H9 (cell line): ENCODE measurements at regions not wholly inside any gene's neighbourhood (a gene's known extent, or its start where the extent isn't known, plus 50 kb on each side); places are given as distances from the start of the nearest gene placed in this dataset.

Experiments
- DNase-seq: peaks from one replicate; pipeline ENCODE4 v3.0.0-alpha.2; 2017
- H2AFZ ChIP-seq: one replicate; pipeline ENCODE4 v1.6.1; 2013; ENCODE audit warnings: mild to moderate bottlenecking, low read length, control low read depth, moderate library complexity
- H2AK5ac ChIP-seq: 2 replicates; pipeline ENCODE4 v1.6.1; 2013; ENCODE audit warnings: low read length, control low read depth, mixed read lengths; ENCODE audit not compliant: insufficient read length
- H2BK120ac ChIP-seq: one replicate; pipeline ENCODE4 v1.6.1; 2013; ENCODE audit warnings: low read depth, mild to moderate bottlenecking, low read length, control low read depth, inconsistent platforms; ENCODE audit not compliant: poor library complexity, severe bottlenecking
- H2BK12ac ChIP-seq: 2 replicates; pipeline ENCODE4 v1.6.1; 2013; ENCODE audit warnings: low read length, control low read depth, mixed read lengths, low read depth; ENCODE audit not compliant: insufficient read length
- H2BK15ac ChIP-seq: 2 replicates; pipeline ENCODE4 v1.6.1; 2013; ENCODE audit warnings: low read depth, low read length, control low read depth
- H2BK20ac ChIP-seq: one replicate; pipeline ENCODE4 v1.6.1; 2013; ENCODE audit warnings: low read depth, mild to moderate bottlenecking, low read length, control low read depth, inconsistent platforms; ENCODE audit not compliant: poor library complexity, severe bottlenecking
- H2BK5ac ChIP-seq: 2 replicates; pipeline ENCODE4 v1.6.1; 2013; ENCODE audit warnings: low read length, control low read depth, mixed read lengths; ENCODE audit not compliant: insufficient read length
- H3K14ac ChIP-seq: 2 replicates; pipeline ENCODE4 v1.6.1; 2013; ENCODE audit warnings: low read length, control low read depth; ENCODE audit not compliant: insufficient read depth
- H3K18ac ChIP-seq: 2 replicates; pipeline ENCODE4 v1.6.1; 2013; ENCODE audit warnings: low read depth, mild to moderate bottlenecking, mixed read lengths, low read length, control low read depth; ENCODE audit not compliant: insufficient read length
- H3K23ac ChIP-seq: 2 replicates; pipeline ENCODE4 v1.6.1; 2013; ENCODE audit warnings: low read length, control low read depth, mixed read lengths, low read depth; ENCODE audit not compliant: insufficient read length
- H3K23me2 ChIP-seq: 2 replicates; pipeline ENCODE4 v1.6.1; 2013; ENCODE audit warnings: low read depth, mild to moderate bottlenecking, mixed read lengths, low read length, control low read depth; ENCODE audit not compliant: insufficient read length, poor library complexity, severe bottlenecking
- H3K27ac ChIP-seq: 2 replicates; pipeline ENCODE4 v1.5.1; 2013; ENCODE audit warnings: low read length, control low read depth, mixed read lengths, low read depth; ENCODE audit not compliant: insufficient read length
- H3K27me3 ChIP-seq: 2 replicates; pipeline ENCODE4 v1.6.1; 2013; ENCODE audit warnings: low read length, control low read depth, inconsistent platforms; ENCODE audit not compliant: insufficient read depth
- H3K4ac ChIP-seq: 2 replicates; pipeline ENCODE4 v1.6.1; 2013; ENCODE audit warnings: low read depth, mild to moderate bottlenecking, control low read depth, inconsistent platforms, low read length, moderate library complexity
- H3K4me1 ChIP-seq: 2 replicates; pipeline ENCODE4 v1.6.1; 2013; ENCODE audit warnings: low read length, control low read depth, inconsistent platforms; ENCODE audit not compliant: insufficient read depth
- H3K4me2 ChIP-seq: 2 replicates; pipeline ENCODE4 v1.6.1; 2013; ENCODE audit warnings: low read length, control low read depth, mixed read lengths; ENCODE audit not compliant: insufficient read length, insufficient read depth
- H3K56ac ChIP-seq: 2 replicates; pipeline ENCODE4 v1.6.1; 2013; ENCODE audit warnings: low read depth, mild to moderate bottlenecking, mixed read lengths, low read length, control low read depth; ENCODE audit not compliant: insufficient read length
- H3K79me1 ChIP-seq: 2 replicates; pipeline ENCODE4 v1.6.1; 2013; ENCODE audit warnings: low read depth, mild to moderate bottlenecking, moderate library complexity, low read length, control low read depth, inconsistent platforms; ENCODE audit not compliant: insufficient read depth, poor library complexity, severe bottlenecking
- H3K79me2 ChIP-seq: 2 replicates; pipeline ENCODE4 v1.6.1; 2013; ENCODE audit warnings: low read length, control low read depth, inconsistent platforms; ENCODE audit not compliant: insufficient read depth
- H3K9ac ChIP-seq: 2 replicates; pipeline ENCODE4 v1.6.1; 2013; ENCODE audit warnings: low read length, control low read depth, mixed read lengths; ENCODE audit not compliant: insufficient read length; ENCODE audit errors: extremely low read depth
- H3K9me3 ChIP-seq: one replicate; pipeline ENCODE4 v1.6.1; 2013; ENCODE audit warnings: low read depth, low read length, inconsistent platforms; ENCODE audit not compliant: control insufficient read depth
- H3T11ph ChIP-seq: one replicate; pipeline ENCODE4 v1.6.1; 2013; ENCODE audit warnings: mild to moderate bottlenecking, low read length, control low read depth, inconsistent platforms
- H4K20me1 ChIP-seq: one replicate; pipeline ENCODE4 v1.6.1; 2013; ENCODE audit not compliant: control insufficient read depth, insufficient read length, insufficient read depth
- H4K5ac ChIP-seq: 2 replicates; pipeline ENCODE4 v1.6.1; 2013; ENCODE audit warnings: low read depth, mild to moderate bottlenecking, mixed read lengths, low read length, control low read depth; ENCODE audit not compliant: insufficient read length
- H4K8ac ChIP-seq: replicated peaks from 2 replicates; pipeline ENCODE4 v1.6.1; 2013; ENCODE audit warnings: low read length, control low read depth, mixed read lengths, low read depth; ENCODE audit not compliant: insufficient read length
- H4K91ac ChIP-seq: 2 replicates; pipeline ENCODE4 v1.6.1; 2013; ENCODE audit warnings: low read depth, mild to moderate bottlenecking, moderate library complexity, mixed read lengths, low read length, control low read depth; ENCODE audit not compliant: insufficient read length
- H3K27ac Mint-ChIP-seq, 3 experiments: 2 replicates in 2 of 3; 3 replicates in 1 of 3; pipeline ENCODE4 v1.8.0; 2020 to 2021; ENCODE audit warnings: mixed read lengths in 3 of 3, mild to moderate bottlenecking in 1 of 3, moderate library complexity in 1 of 3
- H3K27me3 Mint-ChIP-seq: 2 replicates; pipeline ENCODE4 v1.8.0; 2021; ENCODE audit warnings: low read depth, mild to moderate bottlenecking, moderate library complexity, mixed read lengths
- H3K36me3 Mint-ChIP-seq, 3 experiments: 2 replicates in 2 of 3; 3 replicates in 1 of 3; pipeline ENCODE4 v1.8.0; 2020 to 2021; ENCODE audit warnings: low read depth in 3 of 3, mixed read lengths in 3 of 3; ENCODE audit not compliant: insufficient read depth in 1 of 3
- H3K4me1 Mint-ChIP-seq, 2 experiments: 2 replicates each; pipeline ENCODE4 v1.8.0; 2020; ENCODE audit warnings: mixed read lengths in 2 of 2
- H3K4me3 Mint-ChIP-seq, 2 experiments: 2 replicates in 1 of 2; 3 replicates in 1 of 2; pipeline ENCODE4 v1.8.0; 2020 to 2021; ENCODE audit warnings: mild to moderate bottlenecking in 2 of 2, mixed read lengths in 2 of 2, moderate library complexity in 1 of 2
- H3K9me3 Mint-ChIP-seq, 2 experiments: 2 replicates in 1 of 2; 3 replicates in 1 of 2; pipeline ENCODE4 v1.8.0; 2020; ENCODE audit warnings: mild to moderate bottlenecking in 2 of 2, mixed read lengths in 2 of 2, moderate library complexity in 1 of 2
- WGBS: extraction: QIAGEN DNeasy Blood & Tissue Kit; methylation state at CpG from one replicate; pipeline ENCODE4 v1.1.7; 2013; ENCODE audit warnings: missing lambda C conversion rate, low lambda C conversion rate, mixed read lengths; ENCODE audit not compliant: insufficient read length; ENCODE audit errors: extremely low coverage; 5-methylcytosine and 5-hydroxymethylcytosine counted together
- TF ChIP-seq, protein P1 (sequence below): fragments of 200-600 bp; sonication (generic); conservative IDR thresholded peaks from 3 replicates; pipeline ENCODE4 v1.8.0; 2021; ENCODE audit warnings: antibody characterized with exemption, mild to moderate bottlenecking

DNA sequence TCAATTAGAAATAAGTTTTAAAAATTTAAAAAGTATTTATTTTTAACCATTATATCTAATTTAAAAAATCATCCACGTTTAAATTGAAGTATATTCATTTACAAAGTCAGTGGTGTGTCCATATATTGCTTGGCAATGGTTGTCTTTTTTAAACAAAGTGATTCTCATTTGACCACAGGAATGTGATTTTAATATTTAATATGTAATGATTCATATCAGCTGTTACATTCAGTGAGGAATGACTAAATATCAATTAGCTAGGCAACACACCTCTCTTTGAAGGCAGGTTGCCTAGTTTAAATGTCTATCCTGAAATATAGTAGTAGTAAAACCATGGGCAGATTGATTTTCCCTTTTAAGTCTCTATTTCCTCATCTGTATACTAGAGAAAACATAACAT lies 392.2 kb upstream of the CCDC179 start:
- Histone ChIP-seq H3K27me3 (no peaks in the 10 kb centered on the region), H2BK5ac (no peak overlapping the region), H3K23me2 (no peaks in the 10 kb centered on the region), H2AFZ (no peak overlapping the region), H3K4me2 (no peak overlapping the region), H2AK5ac (no peak overlapping the region), H2BK20ac (no peak overlapping the region), H4K8ac (no peak overlapping the region), H3K14ac (no peak overlapping the region), H2BK15ac (no peak overlapping the region), H3K9ac (no peak overlapping the region), H3K18ac (no peak overlapping the region), H4K5ac (no peak overlapping the region), H3K79me2 (no peaks in the 10 kb centered on the region), H3K4me1 (no peaks in the 10 kb centered on the region), H4K20me1 (no peaks in the 10 kb centered on the region), H2BK12ac (no peak overlapping the region), H3K79me1 (no peaks in the 10 kb centered on the region), H3K56ac (no peak overlapping the region), H3K9me3 (no peaks in the 10 kb centered on the region), H3K27ac (no peak overlapping the region), H3K23ac (no peak overlapping the region), H3K4ac (no peak overlapping the region), H2BK120ac (no peak overlapping the region), H3T11ph (no peak overlapping the region), H4K91ac (no peak overlapping the region)
- WGBS, result no CpG with 5 or more reads among the region's 1 CpG
- Mint-ChIP-seq H3K9me3 (no peaks in the 10 kb centered on the region), H3K4me1 (no peaks in the 10 kb centered on the region), H3K27me3 (no peaks in the 10 kb centered on the region), H3K4me3 (no peak overlapping the region), H3K27ac (no peak overlapping the region), H3K36me3 (no peaks in the 10 kb centered on the region)
- DNase-seq, result no peak
- TF ChIP-seq, protein P1, sequence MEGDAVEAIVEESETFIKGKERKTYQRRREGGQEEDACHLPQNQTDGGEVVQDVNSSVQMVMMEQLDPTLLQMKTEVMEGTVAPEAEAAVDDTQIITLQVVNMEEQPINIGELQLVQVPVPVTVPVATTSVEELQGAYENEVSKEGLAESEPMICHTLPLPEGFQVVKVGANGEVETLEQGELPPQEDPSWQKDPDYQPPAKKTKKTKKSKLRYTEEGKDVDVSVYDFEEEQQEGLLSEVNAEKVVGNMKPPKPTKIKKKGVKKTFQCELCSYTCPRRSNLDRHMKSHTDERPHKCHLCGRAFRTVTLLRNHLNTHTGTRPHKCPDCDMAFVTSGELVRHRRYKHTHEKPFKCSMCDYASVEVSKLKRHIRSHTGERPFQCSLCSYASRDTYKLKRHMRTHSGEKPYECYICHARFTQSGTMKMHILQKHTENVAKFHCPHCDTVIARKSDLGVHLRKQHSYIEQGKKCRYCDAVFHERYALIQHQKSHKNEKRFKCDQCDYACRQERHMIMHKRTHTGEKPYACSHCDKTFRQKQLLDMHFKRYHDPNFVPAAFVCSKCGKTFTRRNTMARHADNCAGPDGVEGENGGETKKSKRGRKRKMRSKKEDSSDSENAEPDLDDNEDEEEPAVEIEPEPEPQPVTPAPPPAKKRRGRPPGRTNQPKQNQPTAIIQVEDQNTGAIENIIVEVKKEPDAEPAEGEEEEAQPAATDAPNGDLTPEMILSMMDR, result no peak
